GM21447 (cell line): ENCODE measurements at regions not wholly inside any gene's neighbourhood (a gene's known extent, or its start where the extent isn't known, plus 50 kb on each side); places are given as distances from the start of the nearest gene placed in this dataset.

Source experiments
- ATAC-seq: cut with Tn5 transposase; IDR thresholded peaks from one replicate; pipeline ENCODE4 v1.9.1; 2021; ENCODE audit not compliant: unreplicated experiment

DNA sequence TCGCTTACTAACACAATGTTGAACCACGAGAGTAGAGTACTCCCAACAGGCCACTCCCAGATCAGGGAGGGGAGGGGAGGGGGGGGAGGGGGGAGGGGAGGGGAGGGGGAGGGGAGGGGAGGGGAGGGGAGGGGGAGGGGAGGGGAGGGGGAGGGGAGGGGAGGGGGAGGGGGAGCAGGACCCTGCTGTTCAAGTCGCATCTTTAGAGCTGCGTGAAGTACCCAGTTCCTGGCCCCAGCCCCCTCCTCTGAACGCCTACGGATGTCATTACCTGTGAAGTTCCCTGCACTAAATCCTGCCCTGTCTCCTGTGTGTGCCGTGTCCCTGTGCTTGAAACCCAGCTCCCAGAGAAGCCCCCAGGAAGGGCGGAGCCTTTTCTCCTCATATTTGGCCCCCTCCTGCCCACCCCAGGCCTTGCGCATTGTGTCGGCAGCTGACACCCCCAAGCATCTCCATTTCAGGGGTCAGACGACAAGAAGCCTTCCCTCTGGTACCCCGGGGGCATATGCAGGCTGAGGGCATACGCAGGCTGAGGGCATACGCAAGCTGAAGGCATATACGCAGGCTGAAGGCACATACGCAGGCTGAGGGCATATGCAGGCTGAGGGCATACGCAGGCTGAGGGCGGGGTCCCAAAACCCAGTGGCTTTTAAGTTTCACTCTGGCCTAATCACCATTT is 330.2 kb downstream of the C16orf95 start:
- no peak for ATAC-seq

DNA sequence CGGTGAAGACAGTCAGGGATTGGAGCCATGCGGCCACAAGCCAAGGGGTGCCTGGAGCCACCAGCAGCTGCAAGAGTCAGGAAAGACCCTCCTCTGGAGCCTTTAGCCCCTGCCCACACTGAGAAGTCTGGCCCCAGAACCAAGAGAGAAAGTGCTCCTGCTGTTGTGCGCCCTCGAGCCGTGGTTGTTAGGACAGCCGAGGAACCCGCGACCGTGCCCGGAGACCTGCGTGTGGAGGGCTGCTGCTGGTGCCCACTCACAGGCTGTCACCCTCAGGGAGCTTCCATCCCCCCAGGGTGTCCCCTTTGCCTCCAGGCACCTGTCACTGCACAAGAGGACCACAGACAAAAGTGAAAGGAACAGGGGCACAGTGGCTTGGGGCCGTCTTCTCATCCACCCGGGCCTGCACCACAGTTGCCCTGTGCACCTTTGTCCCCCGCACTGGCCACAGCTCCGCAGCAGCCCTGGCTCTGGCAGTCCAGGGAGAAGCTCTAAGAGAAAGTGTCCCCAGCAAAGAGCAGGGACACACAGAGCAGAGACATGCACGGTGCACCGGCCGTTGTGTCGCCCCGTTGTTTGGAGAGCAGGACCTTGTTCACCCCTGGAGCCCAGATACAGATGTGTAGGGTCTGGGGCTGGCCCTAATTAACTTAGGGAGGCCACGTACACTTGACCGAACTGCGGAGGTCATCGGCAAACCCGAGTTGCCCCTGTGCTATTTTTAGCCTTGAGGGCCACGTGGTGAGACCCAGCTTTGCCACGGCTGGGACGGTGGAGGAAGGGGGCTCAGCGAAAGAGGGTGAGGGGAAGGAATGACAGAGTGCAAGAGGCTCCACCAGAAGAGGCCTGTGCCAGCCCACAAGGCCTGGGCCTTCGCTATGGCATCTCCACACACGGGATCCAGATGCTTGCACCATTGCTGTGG is 329.2 kb downstream of the C16orf95 start:
- no peak for ATAC-seq

DNA sequence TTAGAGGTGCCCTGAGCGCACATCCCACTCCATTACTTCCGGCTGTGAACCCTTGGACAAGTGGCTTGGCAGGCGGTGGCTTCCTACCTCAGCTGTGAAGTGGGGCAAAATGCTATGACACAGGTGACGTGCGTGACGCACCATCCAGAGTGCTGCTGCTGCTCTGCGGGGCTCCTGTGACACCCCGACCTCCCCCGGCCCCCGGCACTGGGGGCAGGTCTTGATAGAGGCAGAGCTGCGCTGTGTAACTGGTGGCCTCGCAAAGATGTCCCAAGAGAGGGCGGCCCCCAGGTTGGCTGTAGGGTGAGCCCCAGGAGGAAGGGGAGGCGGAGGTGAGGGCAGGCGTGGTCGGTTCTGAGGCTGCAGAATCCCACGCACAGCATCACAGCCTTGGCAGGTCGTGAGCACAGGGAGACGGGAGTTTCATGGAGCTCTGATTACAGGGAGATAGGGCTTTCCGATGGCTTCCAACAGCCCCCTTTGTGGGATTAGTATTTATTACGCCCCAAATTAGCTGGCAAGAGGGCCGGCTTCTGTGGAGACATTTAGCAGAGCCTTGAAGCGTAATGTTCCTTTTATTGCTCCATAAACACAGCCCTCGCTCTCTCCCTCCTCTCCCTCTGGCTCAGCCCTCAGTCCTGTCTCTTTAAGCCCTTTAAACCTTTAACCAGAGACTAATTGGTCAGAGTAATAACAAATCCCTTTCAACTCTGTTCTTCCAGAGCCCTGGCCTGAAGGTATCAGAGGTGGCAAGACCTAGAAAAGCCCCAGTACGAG is 328.1 kb downstream of the C16orf95 start:
- ATAC-seq: no peak

GRCh38 chr16:86990451-86990850 is 326.7 kb downstream of the C16orf95 start:
- ATAC-seq: no peak

GRCh38 chr16:86991679-86992078 is 325.5 kb downstream of the C16orf95 start:
- no peak for ATAC-seq

DNA sequence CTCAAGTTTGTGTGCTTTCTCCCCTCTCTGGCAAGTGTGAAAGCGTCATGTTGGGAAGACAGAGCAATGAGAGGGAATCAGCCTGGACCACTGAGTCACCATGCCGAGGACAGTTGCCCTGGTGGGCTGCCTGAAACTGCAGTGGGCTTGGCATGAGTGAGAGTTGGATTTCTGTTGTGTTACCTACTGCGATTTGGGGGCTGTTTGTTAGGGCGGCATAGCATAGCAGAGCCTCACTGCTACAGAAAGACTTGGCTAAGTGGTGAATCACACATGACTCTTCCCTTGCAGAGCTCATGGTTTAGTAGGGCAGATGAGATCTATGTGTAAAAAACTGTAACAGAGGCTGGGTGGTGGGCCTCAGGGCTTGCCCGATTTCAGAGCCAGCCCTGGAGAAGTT is 324.6 kb downstream of the C16orf95 start:
- ATAC-seq: no peak

DNA sequence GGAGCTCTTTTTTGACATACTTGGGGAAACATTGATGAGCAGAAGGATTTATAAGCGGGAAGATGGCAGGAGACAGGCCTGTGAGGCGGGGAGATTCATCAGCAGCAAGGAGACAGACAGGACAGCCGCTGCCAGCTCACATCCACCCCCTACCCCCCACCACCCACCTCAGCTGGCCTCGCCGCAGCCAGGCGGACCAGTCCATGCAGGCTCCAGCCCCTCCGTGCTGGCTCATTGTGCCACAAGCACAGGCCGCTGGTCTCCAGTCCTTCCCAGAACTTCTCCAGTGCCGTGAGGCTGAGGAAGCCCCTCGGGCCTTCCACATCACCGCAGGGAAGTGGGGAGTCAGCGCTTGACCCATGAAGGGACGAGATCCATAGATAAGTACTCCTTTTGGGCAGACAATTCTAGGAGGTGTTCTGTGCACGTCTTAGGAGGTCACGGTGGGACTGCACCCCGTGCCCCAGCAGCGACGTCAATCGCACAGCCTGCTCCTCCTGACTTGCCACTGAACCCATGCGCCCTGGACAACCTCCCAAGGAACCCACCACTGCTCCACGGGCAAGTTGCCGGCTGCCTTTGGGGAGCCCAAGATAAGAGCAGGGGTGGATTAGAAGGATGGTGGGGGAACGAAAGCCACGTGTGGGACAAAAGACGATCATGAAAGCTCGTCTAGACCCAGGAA is 323.6 kb downstream of the C16orf95 start:
- ATAC-seq: no peak

GRCh38 chr16:86994215-86994614 is 323.0 kb downstream of the C16orf95 start:
- no peak for ATAC-seq

DNA sequence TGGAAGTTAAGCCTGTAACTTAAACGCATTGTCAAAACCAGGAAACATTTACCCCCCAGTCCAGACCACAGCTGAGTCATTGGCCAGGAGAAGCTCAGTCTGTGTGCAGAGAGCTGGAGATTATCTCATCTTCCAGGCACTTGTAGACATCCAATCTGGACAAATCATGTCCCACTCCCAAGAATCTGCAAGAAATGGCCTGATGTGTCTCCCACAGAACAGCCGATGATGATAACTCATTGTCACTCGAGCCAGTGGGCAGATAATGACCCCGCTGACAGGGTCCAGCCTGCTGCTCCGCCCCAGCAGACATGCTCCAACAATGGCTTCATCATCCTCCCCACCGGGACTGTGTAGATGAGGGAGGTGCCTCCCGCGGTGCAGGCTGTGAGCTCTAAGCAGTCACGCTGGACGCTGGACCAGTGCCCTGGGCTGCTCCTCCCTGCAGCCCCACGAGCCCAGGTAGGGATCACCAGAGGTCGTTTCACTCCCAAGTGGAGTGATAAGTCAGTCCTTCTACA is 322.5 kb downstream of the C16orf95 start:
- ATAC-seq: no peak

GRCh38 chr16:86995456-86995855 is 321.7 kb downstream of the C16orf95 start:
- ATAC-seq: no peak

DNA sequence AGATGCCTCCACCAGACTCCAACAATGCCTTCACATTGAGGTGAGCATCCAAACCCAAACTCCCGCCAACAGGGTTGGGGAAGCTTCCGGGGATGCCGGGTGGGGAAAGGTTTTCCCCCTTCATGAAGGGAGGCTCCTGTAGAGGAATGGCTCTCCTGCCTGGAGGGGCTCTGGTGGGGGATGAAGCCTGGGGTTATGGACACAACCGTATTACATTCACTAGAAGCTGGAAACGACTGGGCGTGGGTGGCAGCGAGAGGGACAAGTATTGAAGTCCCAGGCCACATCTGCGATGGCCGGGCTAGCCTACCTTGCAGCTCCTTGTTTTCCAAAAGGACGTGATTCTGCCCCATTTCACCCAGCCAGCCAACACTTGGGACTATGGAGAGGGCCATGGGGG is 321.1 kb downstream of the C16orf95 start:
- ATAC-seq: no peak

- no peak for ATAC-seq
These were observed 320.1 kb downstream of the C16orf95 start for GRCh38 chr16:86997058-86997457.

DNA sequence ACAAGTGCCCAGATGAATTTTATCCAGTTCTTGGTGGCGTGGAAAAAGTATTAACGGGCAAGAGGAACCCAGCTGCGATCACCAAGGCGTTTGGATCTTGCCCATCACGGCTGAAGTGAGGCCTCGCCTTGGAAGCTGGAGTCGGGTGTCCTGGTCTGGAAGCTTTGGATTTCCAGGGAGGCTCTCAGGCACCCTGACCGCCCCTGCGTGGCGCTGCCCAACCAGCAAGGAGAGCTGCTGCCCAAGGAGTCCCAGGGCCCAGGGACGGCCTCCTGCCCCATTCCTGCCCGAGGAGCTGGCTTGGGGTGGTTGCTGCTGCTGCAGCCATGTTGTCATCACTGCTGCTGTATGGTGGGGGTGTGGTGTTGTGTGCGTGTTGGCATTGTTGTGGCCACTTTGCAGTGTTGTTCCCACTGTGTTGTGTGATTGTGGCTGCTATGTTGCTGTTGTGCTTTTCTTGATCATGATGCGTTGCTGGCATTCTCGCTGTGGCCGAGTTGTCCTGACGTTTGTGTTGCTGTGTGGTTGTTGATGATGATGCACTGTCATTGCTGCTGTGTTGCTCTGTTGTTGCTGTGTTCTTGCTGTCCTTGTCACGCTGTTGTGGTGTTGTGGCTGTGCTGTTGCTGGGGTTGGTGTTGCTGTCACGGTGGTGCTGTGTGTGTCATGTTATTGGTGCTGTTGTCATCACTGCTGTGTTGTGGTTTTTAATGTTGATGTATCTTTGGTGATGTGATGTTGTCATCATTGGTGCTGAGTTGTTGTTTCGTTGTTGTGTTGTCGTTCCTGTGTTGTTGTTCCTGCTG is 318.8 kb downstream of the C16orf95 start:
- no peak for ATAC-seq

GRCh38 chr16:87000001-87000400 is 317.2 kb downstream of the C16orf95 start:
- no peak for ATAC-seq

DNA sequence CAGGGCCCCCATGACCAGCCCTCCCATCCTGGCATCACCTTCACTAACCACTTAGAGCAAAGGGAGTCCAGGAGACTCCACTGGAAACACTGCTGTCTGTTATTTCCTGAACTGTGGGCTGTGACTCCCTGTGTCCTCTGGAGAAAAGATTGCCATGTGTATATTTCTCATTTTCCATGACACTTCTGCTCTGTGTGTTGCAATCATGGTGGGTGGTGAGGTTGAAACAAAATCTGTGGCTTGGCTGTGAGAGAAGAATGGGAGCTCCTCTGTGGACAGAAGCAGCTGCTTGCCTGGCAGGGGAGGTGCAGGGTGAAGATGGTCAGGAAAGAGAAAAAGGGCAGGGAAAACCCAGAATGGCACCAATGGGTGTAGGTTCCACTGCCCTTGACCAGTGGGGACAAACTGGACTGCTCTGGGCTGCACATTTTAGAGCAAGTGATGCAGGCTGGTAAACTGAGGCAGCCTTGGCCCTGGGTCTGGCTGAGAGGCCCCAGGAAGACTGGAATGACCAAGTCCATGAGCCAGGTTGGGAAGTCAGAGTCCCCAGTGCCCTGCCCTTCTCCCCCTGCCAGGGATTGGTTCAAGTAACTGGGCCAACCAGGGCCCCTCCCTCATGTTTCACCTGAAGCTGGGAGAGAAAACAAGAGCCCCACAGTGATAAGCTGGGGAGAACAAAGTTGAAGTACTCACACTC is 314.3 kb downstream of the C16orf95 start:
- ATAC-seq: no peak

- ATAC-seq: no peak
These were observed 313.8 kb downstream of the C16orf95 start for GRCh38 chr16:87003414-87003755.

GRCh38 chr16:87006021-87006420 is 311.2 kb downstream of the C16orf95 start:
- ATAC-seq: no peak

GRCh38 chr16:87006789-87007745 is 310.1 kb downstream of the C16orf95 start:
- no peak for ATAC-seq
